ENCODE measurements at regions not wholly inside any gene's neighbourhood (a gene's known extent, or its start where the extent isn't known, plus 50 kb on each side); places are given as distances from the start of the nearest gene placed in this dataset.

DNA sequence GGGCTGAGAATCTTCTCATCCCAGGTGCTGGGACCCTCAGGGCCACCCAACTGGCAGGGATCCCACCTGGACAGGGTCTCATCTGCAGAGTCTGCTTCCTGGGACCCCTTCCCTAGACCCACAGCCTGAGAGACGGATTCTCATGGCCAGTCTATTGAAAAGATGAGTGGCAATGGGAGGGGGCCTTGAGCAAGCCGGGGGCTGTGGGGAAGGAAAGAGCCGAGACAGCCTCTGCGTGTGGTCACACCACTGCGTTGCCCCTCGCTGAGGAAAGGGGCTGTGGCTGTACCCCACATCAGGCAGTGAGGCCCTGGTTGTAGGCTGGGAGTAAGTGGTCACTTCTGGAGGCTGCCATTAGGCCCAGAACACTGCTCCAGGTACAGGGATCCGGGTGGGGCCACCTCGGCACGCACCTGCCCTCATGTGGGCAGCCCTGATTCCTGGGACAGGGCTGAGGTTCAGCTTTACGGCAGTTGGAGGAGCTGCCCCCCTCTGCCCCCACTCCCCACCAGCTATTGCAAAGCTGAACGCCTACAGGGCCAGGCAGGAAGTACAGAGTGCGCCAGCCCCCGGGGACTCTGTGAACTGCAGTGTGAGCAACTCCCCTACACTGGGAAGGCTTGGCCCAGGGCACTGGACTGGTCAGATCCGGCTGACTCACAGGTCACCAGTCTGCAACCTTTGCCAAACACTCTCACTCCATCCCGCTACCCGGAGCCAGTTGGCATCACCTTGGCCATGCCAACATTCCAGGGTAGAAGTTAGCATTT, 106.9 kb downstream of the RIPK4 start:
- H3K27ac ChIP-seq: no peak overlapping the region
- H3K79me2 ChIP-seq: no peaks in the 10 kb centered on the region
- TF ChIP-seq, protein P1, sequence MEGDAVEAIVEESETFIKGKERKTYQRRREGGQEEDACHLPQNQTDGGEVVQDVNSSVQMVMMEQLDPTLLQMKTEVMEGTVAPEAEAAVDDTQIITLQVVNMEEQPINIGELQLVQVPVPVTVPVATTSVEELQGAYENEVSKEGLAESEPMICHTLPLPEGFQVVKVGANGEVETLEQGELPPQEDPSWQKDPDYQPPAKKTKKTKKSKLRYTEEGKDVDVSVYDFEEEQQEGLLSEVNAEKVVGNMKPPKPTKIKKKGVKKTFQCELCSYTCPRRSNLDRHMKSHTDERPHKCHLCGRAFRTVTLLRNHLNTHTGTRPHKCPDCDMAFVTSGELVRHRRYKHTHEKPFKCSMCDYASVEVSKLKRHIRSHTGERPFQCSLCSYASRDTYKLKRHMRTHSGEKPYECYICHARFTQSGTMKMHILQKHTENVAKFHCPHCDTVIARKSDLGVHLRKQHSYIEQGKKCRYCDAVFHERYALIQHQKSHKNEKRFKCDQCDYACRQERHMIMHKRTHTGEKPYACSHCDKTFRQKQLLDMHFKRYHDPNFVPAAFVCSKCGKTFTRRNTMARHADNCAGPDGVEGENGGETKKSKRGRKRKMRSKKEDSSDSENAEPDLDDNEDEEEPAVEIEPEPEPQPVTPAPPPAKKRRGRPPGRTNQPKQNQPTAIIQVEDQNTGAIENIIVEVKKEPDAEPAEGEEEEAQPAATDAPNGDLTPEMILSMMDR (IDR thresholded peaks at IDR 0.05): no peak
- no peaks in the 10 kb centered on the region for H3K36me3 ChIP-seq (ENCODE audit: control insufficient read depth, insufficient read depth, low read length)
- H2AFZ ChIP-seq: no peak overlapping the region
- no peak overlapping the region for H3K9ac ChIP-seq
- H3K4me3 ChIP-seq (ENCODE audit: low read depth, low read length): no peak overlapping the region
- H3K9me3 ChIP-seq (ENCODE audit: control insufficient read depth, low read length): no peaks in the 10 kb centered on the region
- no peaks in the 10 kb centered on the region for H3K27me3 ChIP-seq (ENCODE audit: control insufficient read depth, insufficient read depth, low read length)
- H3K4me2 ChIP-seq (ENCODE audit: low read length): no peak overlapping the region
- no peaks in the 10 kb centered on the region for H3K4me1 ChIP-seq

DNA sequence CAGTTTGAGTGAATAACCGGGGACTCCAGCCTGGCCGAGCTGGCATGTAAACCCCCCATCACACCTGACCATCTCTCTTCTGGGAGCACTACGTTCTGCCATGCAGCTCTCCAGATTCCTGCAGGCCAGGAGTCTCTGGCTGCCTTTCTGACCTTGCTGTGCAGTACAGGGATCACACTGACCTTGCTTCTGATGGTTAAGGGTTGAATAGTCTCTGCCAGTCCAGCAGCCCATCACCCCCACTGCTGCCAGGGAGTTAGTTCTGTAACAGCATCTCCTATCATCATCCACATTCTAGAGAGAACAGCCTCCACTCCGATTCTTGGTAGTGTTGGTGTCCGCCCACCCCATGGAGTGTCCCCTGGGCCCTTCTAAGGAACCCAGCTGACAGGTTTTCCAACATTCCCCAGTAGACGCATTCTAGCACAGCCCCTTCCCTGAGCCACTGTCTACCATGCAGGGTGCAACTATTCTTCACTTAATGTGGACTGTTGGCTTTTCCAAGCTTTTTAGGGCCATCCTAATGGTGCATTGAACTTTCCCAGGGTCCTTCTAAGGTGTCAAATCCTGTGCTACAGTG, 109.8 kb downstream of the RIPK4 start:
- Histone ChIP-seq H2AFZ (no peak overlapping the region), H3K36me3 (ENCODE audit: control insufficient read depth, insufficient read depth, low read length) (no peaks in the 10 kb centered on the region), H3K9me3 (ENCODE audit: control insufficient read depth, low read length) (no peaks in the 10 kb centered on the region), H3K27me3 (ENCODE audit: control insufficient read depth, insufficient read depth, low read length) (no peaks in the 10 kb centered on the region), H3K4me3 (ENCODE audit: low read depth, low read length) (no peak overlapping the region), H3K79me2 (no peaks in the 10 kb centered on the region), H3K4me2 (ENCODE audit: low read length) (no peak overlapping the region), H3K9ac (no peak overlapping the region), H3K4me1 (no peaks in the 10 kb centered on the region), H3K27ac (no peak overlapping the region)
- TF ChIP-seq, protein P1 (IDR thresholded peaks at IDR 0.05): no peak

- H3K9ac ChIP-seq: no peak overlapping the region
- H3K27me3 ChIP-seq (ENCODE audit: control insufficient read depth, insufficient read depth, low read length): no peaks in the 10 kb centered on the region
- no peak overlapping the region for H3K4me3 ChIP-seq (ENCODE audit: low read depth, low read length)
- TF ChIP-seq, protein P1 (IDR thresholded peaks at IDR 0.05): no peak
- no peaks in the 10 kb centered on the region for H3K79me2 ChIP-seq
- no peaks in the 10 kb centered on the region for H3K36me3 ChIP-seq (ENCODE audit: control insufficient read depth, insufficient read depth, low read length)
- no peaks in the 10 kb centered on the region for H3K4me1 ChIP-seq
- H3K4me2 ChIP-seq (ENCODE audit: low read length): no peak overlapping the region
- no peaks in the 10 kb centered on the region for H3K9me3 ChIP-seq (ENCODE audit: control insufficient read depth, low read length)
- no peak overlapping the region for H2AFZ ChIP-seq
- no peak overlapping the region for H3K27ac ChIP-seq
Measured at GRCh38 chr21:41655259-41655658, 111.6 kb downstream of the RIPK4 start.

DNA sequence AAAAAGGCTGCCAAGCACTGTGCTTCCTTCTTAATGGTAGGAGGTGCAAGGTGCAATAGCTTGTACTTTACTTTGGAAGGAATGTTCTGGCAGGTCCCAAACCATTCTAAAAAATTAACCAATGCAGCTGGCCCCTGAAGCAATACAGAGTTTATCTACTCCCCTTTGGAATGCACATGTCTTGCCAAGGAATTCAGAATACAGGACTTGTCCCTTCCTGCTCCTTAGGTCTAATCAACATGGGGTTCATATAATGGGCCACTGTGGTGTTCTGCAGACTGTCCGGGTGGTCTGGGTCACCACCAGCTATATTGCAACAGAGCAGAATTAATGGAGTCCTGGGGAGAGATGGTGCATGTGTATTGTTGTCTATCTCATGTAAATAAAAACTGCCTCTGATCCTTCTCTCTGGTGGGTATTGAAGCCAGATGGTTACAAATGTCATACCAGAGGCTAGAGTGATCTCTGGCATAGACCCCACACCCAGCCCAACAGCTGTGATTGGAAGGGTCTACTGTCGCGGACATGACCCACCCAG, 112.8 kb downstream of the RIPK4 start:
- H3K4me3 ChIP-seq (ENCODE audit: low read depth, low read length): no peak overlapping the region
- H3K9me3 ChIP-seq (ENCODE audit: control insufficient read depth, low read length): no peaks in the 10 kb centered on the region
- no peak overlapping the region for H3K27ac ChIP-seq
- H3K9ac ChIP-seq: no peak overlapping the region
- no peak overlapping the region for H2AFZ ChIP-seq
- no peaks in the 10 kb centered on the region for H3K36me3 ChIP-seq (ENCODE audit: control insufficient read depth, insufficient read depth, low read length)
- H3K79me2 ChIP-seq: no peaks in the 10 kb centered on the region
- TF ChIP-seq, protein P1 (IDR thresholded peaks at IDR 0.05): no peak
- no peaks in the 10 kb centered on the region for H3K27me3 ChIP-seq (ENCODE audit: control insufficient read depth, insufficient read depth, low read length)
- no peaks in the 10 kb centered on the region for H3K4me1 ChIP-seq
- H3K4me2 ChIP-seq (ENCODE audit: low read length): no peak overlapping the region

Measured in parathyroid adenoma (tissue), 2 donors.